ENCODE measurements at regions not wholly inside any gene's neighbourhood (a gene's known extent, or its start where the extent isn't known, plus 50 kb on each side); places are given as distances from the start of the nearest gene placed in this dataset.
A peak's percentile ranks its signal among the peaks of the same experiment; 100 is the strongest.

GRCh38 chr13:76038920-76039716 lies 403.0 kb downstream of the LMO7 start:
- TF ChIP-seq, protein P1, sequence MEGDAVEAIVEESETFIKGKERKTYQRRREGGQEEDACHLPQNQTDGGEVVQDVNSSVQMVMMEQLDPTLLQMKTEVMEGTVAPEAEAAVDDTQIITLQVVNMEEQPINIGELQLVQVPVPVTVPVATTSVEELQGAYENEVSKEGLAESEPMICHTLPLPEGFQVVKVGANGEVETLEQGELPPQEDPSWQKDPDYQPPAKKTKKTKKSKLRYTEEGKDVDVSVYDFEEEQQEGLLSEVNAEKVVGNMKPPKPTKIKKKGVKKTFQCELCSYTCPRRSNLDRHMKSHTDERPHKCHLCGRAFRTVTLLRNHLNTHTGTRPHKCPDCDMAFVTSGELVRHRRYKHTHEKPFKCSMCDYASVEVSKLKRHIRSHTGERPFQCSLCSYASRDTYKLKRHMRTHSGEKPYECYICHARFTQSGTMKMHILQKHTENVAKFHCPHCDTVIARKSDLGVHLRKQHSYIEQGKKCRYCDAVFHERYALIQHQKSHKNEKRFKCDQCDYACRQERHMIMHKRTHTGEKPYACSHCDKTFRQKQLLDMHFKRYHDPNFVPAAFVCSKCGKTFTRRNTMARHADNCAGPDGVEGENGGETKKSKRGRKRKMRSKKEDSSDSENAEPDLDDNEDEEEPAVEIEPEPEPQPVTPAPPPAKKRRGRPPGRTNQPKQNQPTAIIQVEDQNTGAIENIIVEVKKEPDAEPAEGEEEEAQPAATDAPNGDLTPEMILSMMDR (IDR thresholded peaks at IDR 0.05) = peak in 2 of 7 experiments; percentile 16 to 20
- TF ChIP-seq POLR2A (IDR thresholded peaks at IDR 0.05) = no peak

Measured in body of pancreas (tissue), 4 donors.